Gastroesophageal sphincter (tissue), 3 donors: ENCODE measurements at regions not wholly inside any gene's neighbourhood (a gene's known extent, or its start where the extent isn't known, plus 50 kb on each side); places are given as distances from the start of the nearest gene placed in this dataset.

Source experiments
- CTCF ChIP-seq, 4 experiments: fragments of 200-600 bp in 2 of 4; fragments of 450-650 bp in 2 of 4; sonication (generic) in 1 of 4; IDR thresholded peaks; one replicate each; pipeline ENCODE4 v1.5.1; 2017 to 2019; ENCODE audit warnings: antibody characterized with exemption in 4 of 4, mild to moderate bottlenecking in 2 of 4, moderate library complexity in 2 of 4
- POLR2AphosphoS5 ChIP-seq: sonication (generic); formaldehyde crosslinking; IDR thresholded peaks from one replicate; pipeline ENCODE4 v1.6.1; 2017; ENCODE audit warnings: antibody characterized with exemption

- TF ChIP-seq CTCF (IDR thresholded peaks at IDR 0.05) (no peak), POLR2AphosphoS5 (no peak)
Measured at GRCh38 chr2:220117025-220117424, 489.6 kb downstream of the SLC4A3 start.
